Panc1 (cell line): ENCODE measurements at regions not wholly inside any gene's neighbourhood (a gene's known extent, or its start where the extent isn't known, plus 50 kb on each side); places are given as distances from the start of the nearest gene placed in this dataset.

ENCODE experiments used
- ATAC-seq: fragments of 200-7000 bp; cut with Tn5 transposase; 2 replicates; pipeline ENCODE4 v1.9.1; 2020; ENCODE audit warnings: mild to moderate bottlenecking, moderate library complexity
- BruUV-seq: library from RNA; stranded (reverse); fragments of 400-500 nt; replicated peaks from 2 replicates; lab custom pipeline; 2021; lab: Mats Ljungman, UMichigan
- CTCF ChIA-PET: fragments of 300-600 bp; sonication (Branson Sonifier 250); formaldehyde crosslinking; loops from one replicate; lab custom pipeline; 2022; ENCODE audit warnings: antibody characterized with exemption; lab: Charles Lee
- POLR2A ChIA-PET: fragments of 300-600 bp; sonication (Branson Sonifier 250); formaldehyde crosslinking; loops from one replicate; lab custom pipeline; 2022; ENCODE audit warnings: antibody characterized with exemption; lab: Charles Lee
- DNase-seq: peaks from one replicate; pipeline ENCODE4 v3.0.0-alpha.2; 2010; ENCODE audit warnings: low read depth, low spot score
- H3K27ac ChIP-seq: 2 replicates; pipeline ENCODE4 v1.5.1; 2011; ENCODE audit warnings: mild to moderate bottlenecking, low read length, inconsistent platforms
- H3K27me3 ChIP-seq: fragments of 200-500 bp; sonication (Bioruptor generic); 2 replicates; pipeline ENCODE4 v1.6.0; 2014; ENCODE audit warnings: low read length, inconsistent platforms; ENCODE audit not compliant: control insufficient read depth, insufficient read depth
- H3K36me3 ChIP-seq: fragments of 200-500 bp; sonication (Bioruptor generic); 2 replicates; pipeline ENCODE4 v1.5.1; 2014; ENCODE audit warnings: inconsistent platforms, mild to moderate bottlenecking, low read length, moderate library complexity; ENCODE audit not compliant: control insufficient read depth, insufficient read depth
- H3K4me1 ChIP-seq: 2 replicates; pipeline ENCODE4 v1.5.1; 2011; ENCODE audit warnings: inconsistent platforms, mild to moderate bottlenecking, low read length, moderate library complexity; ENCODE audit not compliant: control insufficient read depth, insufficient read depth
- H3K4me3 ChIP-seq, 2 experiments: 2 replicates each; pipeline ENCODE4 v1.5.1; 2011 to 2012; ENCODE audit warnings: low read depth in 2 of 2, low read length in 2 of 2, mild to moderate bottlenecking in 2 of 2, inconsistent platforms in 1 of 2, moderate library complexity in 1 of 2
- H3K9me3 ChIP-seq: fragments of 200-500 bp; sonication (Bioruptor generic); 2 replicates; pipeline ENCODE4 v1.5.1; 2014; ENCODE audit warnings: low read depth, mild to moderate bottlenecking, inconsistent platforms, low read length, moderate library complexity; ENCODE audit not compliant: control insufficient read depth, insufficient read depth
- POLR2AphosphoS5 ChIP-seq: IDR thresholded peaks from 2 replicates; pipeline ENCODE4 v1.6.1; 2012; ENCODE audit warnings: mild to moderate bottlenecking, low read depth, low read length, moderate library complexity
- SIN3A ChIP-seq: IDR thresholded peaks from 2 replicates; pipeline ENCODE4 v1.6.1; 2012; ENCODE audit warnings: low read depth, mild to moderate bottlenecking, low read length, moderate library complexity, borderline replicate concordance; ENCODE audit not compliant: insufficient read depth
- TCF7L2 ChIP-seq: IDR thresholded peaks from 2 replicates; pipeline ENCODE4 v1.6.1; 2011; ENCODE audit warnings: mild to moderate bottlenecking, low read depth, low read length, inconsistent platforms
- in situ Hi-C: cut with HindIII; loops from 2 replicates; pipeline ENCODE4 v1.10.0; 2016; ENCODE audit warnings: low sequenced_read_pairs, low pct_unique_long_range_greater_than_20kb
- intact Hi-C: fragments of 100-400 bp; cut with micrococcal nuclease; formaldehyde crosslinking; loops from one replicate; pipeline ENCODE4 v1.10.0; 2022; ENCODE audit not compliant: unreplicated experiment
- TF ChIP-seq, protein P1 (sequence below), 2 experiments: IDR thresholded peaks; 2 replicates each; pipeline ENCODE4 v1.6.1; 2011 to 2012; ENCODE audit warnings: low read depth in 2 of 2, control low read depth in 1 of 2, low read length in 1 of 2, mild to moderate bottlenecking in 1 of 2, moderate library complexity in 1 of 2; ENCODE audit not compliant: insufficient read depth in 1 of 2
- TF ChIP-seq, protein P2 (sequence below): fragments of 450-650 bp; IDR thresholded peaks from 2 replicates; pipeline ENCODE4 v1.5.1; 2017; ENCODE audit warnings: mild to moderate bottlenecking

DNA sequence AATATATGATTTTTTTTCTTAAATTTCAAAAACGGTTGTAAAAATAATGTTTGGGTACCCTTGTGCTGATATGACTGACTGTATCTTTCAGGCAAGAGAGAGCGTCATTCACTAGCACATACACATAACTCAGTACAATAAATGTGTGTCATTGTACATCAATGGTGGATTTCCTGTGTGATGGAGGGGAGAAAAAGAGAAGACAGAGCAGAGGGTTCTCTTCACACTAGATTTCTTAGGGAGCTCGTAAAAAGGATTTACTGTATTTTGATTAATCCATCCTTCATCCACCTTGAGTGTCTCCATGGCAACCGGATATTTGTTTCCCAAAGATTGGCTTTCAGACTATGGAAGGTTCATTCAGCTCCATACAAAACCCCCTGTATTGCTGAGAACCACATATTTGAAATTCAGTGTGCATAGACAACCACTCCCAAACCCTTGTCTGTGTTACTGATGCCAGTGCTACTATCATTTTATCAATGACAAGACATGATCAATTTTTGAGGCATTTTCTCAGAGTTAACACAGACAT, 150.6 kb downstream of the AKR1D1 start:
- ChIA-PET CTCF (no interaction called here), POLR2A (no interaction called here)
- H3K4me3 ChIP-seq = no peak overlapping the region
- intact Hi-C loops (no loop called here), in situ Hi-C loops (no loop called here)
- no peak for TF ChIP-seq POLR2AphosphoS5
- TF ChIP-seq, protein P1, sequence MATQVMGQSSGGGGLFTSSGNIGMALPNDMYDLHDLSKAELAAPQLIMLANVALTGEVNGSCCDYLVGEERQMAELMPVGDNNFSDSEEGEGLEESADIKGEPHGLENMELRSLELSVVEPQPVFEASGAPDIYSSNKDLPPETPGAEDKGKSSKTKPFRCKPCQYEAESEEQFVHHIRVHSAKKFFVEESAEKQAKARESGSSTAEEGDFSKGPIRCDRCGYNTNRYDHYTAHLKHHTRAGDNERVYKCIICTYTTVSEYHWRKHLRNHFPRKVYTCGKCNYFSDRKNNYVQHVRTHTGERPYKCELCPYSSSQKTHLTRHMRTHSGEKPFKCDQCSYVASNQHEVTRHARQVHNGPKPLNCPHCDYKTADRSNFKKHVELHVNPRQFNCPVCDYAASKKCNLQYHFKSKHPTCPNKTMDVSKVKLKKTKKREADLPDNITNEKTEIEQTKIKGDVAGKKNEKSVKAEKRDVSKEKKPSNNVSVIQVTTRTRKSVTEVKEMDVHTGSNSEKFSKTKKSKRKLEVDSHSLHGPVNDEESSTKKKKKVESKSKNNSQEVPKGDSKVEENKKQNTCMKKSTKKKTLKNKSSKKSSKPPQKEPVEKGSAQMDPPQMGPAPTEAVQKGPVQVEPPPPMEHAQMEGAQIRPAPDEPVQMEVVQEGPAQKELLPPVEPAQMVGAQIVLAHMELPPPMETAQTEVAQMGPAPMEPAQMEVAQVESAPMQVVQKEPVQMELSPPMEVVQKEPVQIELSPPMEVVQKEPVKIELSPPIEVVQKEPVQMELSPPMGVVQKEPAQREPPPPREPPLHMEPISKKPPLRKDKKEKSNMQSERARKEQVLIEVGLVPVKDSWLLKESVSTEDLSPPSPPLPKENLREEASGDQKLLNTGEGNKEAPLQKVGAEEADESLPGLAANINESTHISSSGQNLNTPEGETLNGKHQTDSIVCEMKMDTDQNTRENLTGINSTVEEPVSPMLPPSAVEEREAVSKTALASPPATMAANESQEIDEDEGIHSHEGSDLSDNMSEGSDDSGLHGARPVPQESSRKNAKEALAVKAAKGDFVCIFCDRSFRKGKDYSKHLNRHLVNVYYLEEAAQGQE (IDR thresholded peaks at IDR 0.05; ENCODE audit: insufficient read depth in 1 of 2, low read depth in 2 of 2, low read length in 1 of 2) = no peak
- TF ChIP-seq SIN3A = no peak
- TF ChIP-seq TCF7L2 = no peak
- TF ChIP-seq, protein P2, sequence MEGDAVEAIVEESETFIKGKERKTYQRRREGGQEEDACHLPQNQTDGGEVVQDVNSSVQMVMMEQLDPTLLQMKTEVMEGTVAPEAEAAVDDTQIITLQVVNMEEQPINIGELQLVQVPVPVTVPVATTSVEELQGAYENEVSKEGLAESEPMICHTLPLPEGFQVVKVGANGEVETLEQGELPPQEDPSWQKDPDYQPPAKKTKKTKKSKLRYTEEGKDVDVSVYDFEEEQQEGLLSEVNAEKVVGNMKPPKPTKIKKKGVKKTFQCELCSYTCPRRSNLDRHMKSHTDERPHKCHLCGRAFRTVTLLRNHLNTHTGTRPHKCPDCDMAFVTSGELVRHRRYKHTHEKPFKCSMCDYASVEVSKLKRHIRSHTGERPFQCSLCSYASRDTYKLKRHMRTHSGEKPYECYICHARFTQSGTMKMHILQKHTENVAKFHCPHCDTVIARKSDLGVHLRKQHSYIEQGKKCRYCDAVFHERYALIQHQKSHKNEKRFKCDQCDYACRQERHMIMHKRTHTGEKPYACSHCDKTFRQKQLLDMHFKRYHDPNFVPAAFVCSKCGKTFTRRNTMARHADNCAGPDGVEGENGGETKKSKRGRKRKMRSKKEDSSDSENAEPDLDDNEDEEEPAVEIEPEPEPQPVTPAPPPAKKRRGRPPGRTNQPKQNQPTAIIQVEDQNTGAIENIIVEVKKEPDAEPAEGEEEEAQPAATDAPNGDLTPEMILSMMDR = no peak
- no TSS peak for BruUV-seq
- ATAC-seq (no peak), DNase-seq (no peak)
- no peaks in the 10 kb centered on the region; the same call in 1 of the 2 replicates for H3K4me1 ChIP-seq
- no peaks in the 10 kb centered on the region for H3K27me3 ChIP-seq
- no peaks in the 10 kb centered on the region for H3K9me3 ChIP-seq
- no peak overlapping the region for H3K27ac ChIP-seq
- no peaks in the 10 kb centered on the region for H3K36me3 ChIP-seq

DNA sequence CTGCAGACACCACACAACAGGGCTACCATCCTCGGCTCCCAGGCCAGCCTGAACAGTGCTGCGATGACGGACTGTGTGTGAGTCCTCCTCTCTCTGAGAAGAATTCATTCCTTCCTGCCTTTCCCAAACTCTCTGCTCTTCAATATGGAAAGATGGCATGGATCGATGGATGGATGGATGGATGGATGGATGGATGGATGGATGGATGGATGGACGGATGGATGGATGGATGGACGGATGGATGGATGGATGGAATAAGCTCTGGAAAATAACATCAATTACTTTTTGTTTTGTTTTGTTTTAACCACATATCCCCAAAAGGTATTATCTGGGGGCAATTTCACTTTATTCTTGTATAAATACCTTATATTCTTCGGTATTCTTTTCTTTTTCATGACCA, 151.9 kb downstream of the AKR1D1 start:
- Histone ChIP-seq H3K27ac (no peak overlapping the region), H3K4me1 (no peaks in the 10 kb centered on the region; the same call in 1 of the 2 replicates), H3K4me3 (no peak overlapping the region), H3K36me3 (no peaks in the 10 kb centered on the region), H3K9me3 (no peaks in the 10 kb centered on the region), H3K27me3 (no peaks in the 10 kb centered on the region)
- intact Hi-C loops = no loop called here
- ChIA-PET CTCF (no interaction called here), POLR2A (no interaction called here)
- no TSS peak for BruUV-seq
- TF ChIP-seq SIN3A = no peak
- TF ChIP-seq, protein P1 (IDR thresholded peaks at IDR 0.05; ENCODE audit: insufficient read depth in 1 of 2, low read depth in 2 of 2, low read length in 1 of 2) = no peak
- TF ChIP-seq, protein P2 = no peak
- no peak for TF ChIP-seq POLR2AphosphoS5
- no peak for TF ChIP-seq TCF7L2
- in situ Hi-C loops = no loop called here
- DNase-seq (no peak), ATAC-seq (no peak)
